HG03439 (cell line): ENCODE measurements at regions not wholly inside any gene's neighbourhood (a gene's known extent, or its start where the extent isn't known, plus 50 kb on each side); places are given as distances from the start of the nearest gene placed in this dataset.
A peak's percentile ranks its signal among the peaks of the same experiment; 100 is the strongest.

Experiments
- ATAC-seq: cut with Tn5 transposase; IDR thresholded peaks from one replicate; pipeline ENCODE4 v1.9.1; 2021; ENCODE audit warnings: mild to moderate bottlenecking, moderate library complexity; ENCODE audit not compliant: unreplicated experiment

- ATAC-seq = no peak
Measured at GRCh38 chr11:128198216-128198772, 389.1 kb downstream of the ETS1 start.

GRCh38 chr11:128196235-128196634 is 391.1 kb downstream of the ETS1 start:
- ATAC-seq = no peak

GRCh38 chr11:128195756-128196155 is 391.6 kb downstream of the ETS1 start:
- ATAC-seq = no peak

- ATAC-seq = no peak
Measured at GRCh38 chr11:128195057-128195751, 392.2 kb downstream of the ETS1 start.

- no peak for ATAC-seq
Measured at GRCh38 chr11:128194216-128194615, 393.1 kb downstream of the ETS1 start.

- ATAC-seq = no peak
Measured at GRCh38 chr11:128193615-128194014, 393.7 kb downstream of the ETS1 start.

GRCh38 chr11:128190312-128190711 is 397.0 kb downstream of the ETS1 start:
- ATAC-seq = no peak

GRCh38 chr11:128189823-128190222 is 397.5 kb downstream of the ETS1 start:
- no peak for ATAC-seq

GRCh38 chr11:128188346-128189004 is 398.9 kb downstream of the ETS1 start:
- no peak for ATAC-seq

- ATAC-seq = no peak
Measured at GRCh38 chr11:128187835-128188234, 399.5 kb downstream of the ETS1 start.

GRCh38 chr11:128187377-128187776 is 400.0 kb downstream of the ETS1 start:
- no peak for ATAC-seq

- ATAC-seq = no peak
Measured at GRCh38 chr11:128184981-128185380, 402.4 kb downstream of the ETS1 start.

GRCh38 chr11:128182844-128183243 is 404.5 kb downstream of the ETS1 start:
- ATAC-seq = no peak

GRCh38 chr11:128181984-128182383 is 405.4 kb downstream of the ETS1 start:
- no peak for ATAC-seq

- no peak for ATAC-seq
Measured at GRCh38 chr11:128181088-128181480, 406.3 kb downstream of the ETS1 start.

GRCh38 chr11:128180441-128181087 is 406.8 kb downstream of the ETS1 start:
- ATAC-seq = no peak

- no peak for ATAC-seq
Measured at GRCh38 chr11:128179512-128179911, 407.8 kb downstream of the ETS1 start.

- no peak for ATAC-seq
Measured at GRCh38 chr11:128179039-128179438, 408.3 kb downstream of the ETS1 start.

- ATAC-seq = no peak
Measured at GRCh38 chr11:128174465-128175291, 412.7 kb downstream of the ETS1 start.

GRCh38 chr11:128172046-128172878 is 415.1 kb downstream of the ETS1 start:
- ATAC-seq = peak; percentile 63
